GM12878 (cell line): ENCODE measurements at regions not wholly inside any gene's neighbourhood (a gene's known extent, or its start where the extent isn't known, plus 50 kb on each side); places are given as distances from the start of the nearest gene placed in this dataset.

ENCODE experiments used
- CREM ChIP-seq: IDR thresholded peaks from 2 replicates; pipeline ENCODE4 v1.6.1; 2014; ENCODE audit warnings: antibody characterized with exemption, low read depth
- EP300 ChIP-seq, 2 experiments: fragments of 150-350 bp in 1 of 2; IDR thresholded peaks; 2 replicates each; pipeline ENCODE4 v1.6.1; 2011 to 2012; ENCODE audit warnings: low read depth in 2 of 2, low read length in 2 of 2, borderline replicate concordance in 1 of 2, improper control_type of control experiment in 1 of 2, inconsistent platforms in 1 of 2; ENCODE audit not compliant: control insufficient read depth in 1 of 2
- FOXK2 ChIP-seq: fragments of 450-650 bp; IDR thresholded peaks from 2 replicates; pipeline ENCODE4 v1.6.1; 2017; ENCODE audit warnings: mild to moderate bottlenecking, moderate library complexity
- NR2C1 ChIP-seq: fragments of 450-650 bp; IDR thresholded peaks from 2 replicates; pipeline ENCODE4 v1.6.1; 2017; ENCODE audit warnings: antibody characterized with exemption, mild to moderate bottlenecking, moderate library complexity
- SUPT20H ChIP-seq: IDR thresholded peaks from 2 replicates; pipeline ENCODE4 v1.6.1; 2011; ENCODE audit warnings: low read depth, mild to moderate bottlenecking, low read length, moderate library complexity, borderline replicate concordance; ENCODE audit not compliant: control insufficient read depth
- TBL1XR1 ChIP-seq: IDR thresholded peaks from 2 replicates; pipeline ENCODE4 v1.6.1; 2012; ENCODE audit warnings: low read depth, low read length, improper control_type of control experiment
- TCF3 ChIP-seq: IDR thresholded peaks from 2 replicates; pipeline ENCODE4 v1.6.1; 2012; ENCODE audit warnings: low read depth, mild to moderate bottlenecking, low read length, borderline replicate concordance; ENCODE audit not compliant: insufficient read depth
- ZSCAN29 ChIP-seq: fragments of 450-650 bp; IDR thresholded peaks from 2 replicates; pipeline ENCODE4 v1.6.1; 2017; ENCODE audit warnings: mild to moderate bottlenecking, moderate library complexity
- TF ChIP-seq, protein P1 (sequence below), 3 experiments: IDR thresholded peaks in 2 of 3; conservative IDR thresholded peaks in 1 of 3; 2 replicates each; pipeline ENCODE4 v1.5.1; 2011; ENCODE audit warnings: low read depth in 3 of 3, low read length in 3 of 3, mild to moderate bottlenecking in 3 of 3, control low read depth in 2 of 3, moderate library complexity in 2 of 3, inconsistent platforms in 1 of 3, mixed read lengths in 1 of 3; ENCODE audit not compliant: control insufficient read depth in 2 of 3, insufficient read depth in 1 of 3; ENCODE audit errors: extremely low read depth in 1 of 3
- TF ChIP-seq, protein P2 (sequence below): IDR thresholded peaks from 2 replicates; pipeline ENCODE4 v1.6.1; 2011; ENCODE audit warnings: mild to moderate bottlenecking, low read depth, low read length, moderate library complexity; ENCODE audit not compliant: insufficient replicate concordance
- TF ChIP-seq, protein P3 (sequence below): IDR thresholded peaks from 2 replicates; pipeline ENCODE4 v1.6.1; 2011; ENCODE audit warnings: low read depth, low read length, improper control_type of control experiment, borderline replicate concordance

DNA sequence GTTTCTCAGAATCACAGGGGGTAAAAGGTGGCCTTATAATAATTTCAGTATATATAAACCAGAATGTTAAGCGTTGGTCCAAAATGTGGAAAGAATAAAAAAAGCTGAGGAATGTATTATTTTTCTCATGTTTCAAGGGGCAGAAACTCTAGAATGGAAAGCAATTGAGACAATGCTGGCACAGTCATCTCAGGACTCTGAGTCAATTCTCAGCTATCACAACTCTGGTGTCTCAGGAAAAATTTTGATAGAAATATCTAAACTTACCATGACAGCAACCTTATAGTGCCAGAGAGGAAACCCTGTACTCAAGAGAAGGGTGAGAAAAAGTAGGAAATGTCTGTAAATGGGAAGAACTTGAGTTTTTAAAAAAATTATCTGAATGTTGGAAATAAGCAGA, 1189.4 kb upstream of the NUDT12 start:
- TF ChIP-seq, protein P1, sequence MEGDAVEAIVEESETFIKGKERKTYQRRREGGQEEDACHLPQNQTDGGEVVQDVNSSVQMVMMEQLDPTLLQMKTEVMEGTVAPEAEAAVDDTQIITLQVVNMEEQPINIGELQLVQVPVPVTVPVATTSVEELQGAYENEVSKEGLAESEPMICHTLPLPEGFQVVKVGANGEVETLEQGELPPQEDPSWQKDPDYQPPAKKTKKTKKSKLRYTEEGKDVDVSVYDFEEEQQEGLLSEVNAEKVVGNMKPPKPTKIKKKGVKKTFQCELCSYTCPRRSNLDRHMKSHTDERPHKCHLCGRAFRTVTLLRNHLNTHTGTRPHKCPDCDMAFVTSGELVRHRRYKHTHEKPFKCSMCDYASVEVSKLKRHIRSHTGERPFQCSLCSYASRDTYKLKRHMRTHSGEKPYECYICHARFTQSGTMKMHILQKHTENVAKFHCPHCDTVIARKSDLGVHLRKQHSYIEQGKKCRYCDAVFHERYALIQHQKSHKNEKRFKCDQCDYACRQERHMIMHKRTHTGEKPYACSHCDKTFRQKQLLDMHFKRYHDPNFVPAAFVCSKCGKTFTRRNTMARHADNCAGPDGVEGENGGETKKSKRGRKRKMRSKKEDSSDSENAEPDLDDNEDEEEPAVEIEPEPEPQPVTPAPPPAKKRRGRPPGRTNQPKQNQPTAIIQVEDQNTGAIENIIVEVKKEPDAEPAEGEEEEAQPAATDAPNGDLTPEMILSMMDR (IDR thresholded peaks at IDR 0.05 in 2 of 3, conservative IDR thresholded peaks at IDR 0.05 in 1 of 3; ENCODE audit: control insufficient read depth in 2 of 3, extremely low read depth in 1 of 3, insufficient read depth in 1 of 3, low read depth in 3 of 3, low read length in 3 of 3): no peak
- TF ChIP-seq EP300 (IDR thresholded peaks at IDR 0.05; ENCODE audit: borderline replicate concordance in 1 of 2, control insufficient read depth in 1 of 2, low read depth in 2 of 2, low read length in 2 of 2) (no peak), FOXK2 (no peak), TCF3 (no peak), TBL1XR1 (no peak), ZSCAN29 (no peak), CREM (no peak), NR2C1 (no peak), SUPT20H (no peak)
- TF ChIP-seq, protein P2, sequence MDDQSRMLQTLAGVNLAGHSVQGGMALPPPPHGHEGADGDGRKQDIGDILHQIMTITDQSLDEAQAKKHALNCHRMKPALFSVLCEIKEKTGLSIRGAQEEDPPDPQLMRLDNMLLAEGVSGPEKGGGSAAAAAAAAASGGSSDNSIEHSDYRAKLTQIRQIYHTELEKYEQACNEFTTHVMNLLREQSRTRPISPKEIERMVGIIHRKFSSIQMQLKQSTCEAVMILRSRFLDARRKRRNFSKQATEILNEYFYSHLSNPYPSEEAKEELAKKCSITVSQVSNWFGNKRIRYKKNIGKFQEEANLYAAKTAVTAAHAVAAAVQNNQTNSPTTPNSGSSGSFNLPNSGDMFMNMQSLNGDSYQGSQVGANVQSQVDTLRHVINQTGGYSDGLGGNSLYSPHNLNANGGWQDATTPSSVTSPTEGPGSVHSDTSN: no peak
- TF ChIP-seq, protein P3, sequence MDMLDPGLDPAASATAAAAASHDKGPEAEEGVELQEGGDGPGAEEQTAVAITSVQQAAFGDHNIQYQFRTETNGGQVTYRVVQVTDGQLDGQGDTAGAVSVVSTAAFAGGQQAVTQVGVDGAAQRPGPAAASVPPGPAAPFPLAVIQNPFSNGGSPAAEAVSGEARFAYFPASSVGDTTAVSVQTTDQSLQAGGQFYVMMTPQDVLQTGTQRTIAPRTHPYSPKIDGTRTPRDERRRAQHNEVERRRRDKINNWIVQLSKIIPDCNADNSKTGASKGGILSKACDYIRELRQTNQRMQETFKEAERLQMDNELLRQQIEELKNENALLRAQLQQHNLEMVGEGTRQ: no peak
